CD14-positive monocyte (primary cell): ENCODE measurements at regions not wholly inside any gene's neighbourhood (a gene's known extent, or its start where the extent isn't known, plus 50 kb on each side); places are given as distances from the start of the nearest gene placed in this dataset.

Experiments
- DNase-seq, 3 donors: peaks; one replicate each; pipeline ENCODE4 v3.0.0-alpha.2; 2011 to 2022
- H2AFZ ChIP-seq: 2 replicates; pipeline ENCODE4 v1.6.0; 2012; ENCODE audit warnings: mild to moderate bottlenecking, low read depth, low read length, inconsistent platforms; ENCODE audit not compliant: insufficient read depth, poor library complexity, severe bottlenecking
- H3K27ac ChIP-seq, 2 donors: 1 replicate in 1 of 2; 2 replicates in 1 of 2; pipeline ENCODE4 v1.5.1; 2012 to 2013; ENCODE audit warnings: low read length in 2 of 2, control low read depth in 1 of 2, inconsistent platforms in 1 of 2, low read depth in 1 of 2, mild to moderate bottlenecking in 1 of 2
- H3K27me3 ChIP-seq, 2 donors: one replicate each; pipeline versions ENCODE4 v1.6.0 to v1.6.1; 2011 to 2013; ENCODE audit warnings: low read length in 2 of 2; ENCODE audit not compliant: control insufficient read depth in 2 of 2, insufficient read depth in 2 of 2
- H3K36me3 ChIP-seq, 2 donors: replicated peaks in 1 of 2; 1 replicate in 1 of 2; 2 replicates in 1 of 2; pipeline versions ENCODE4 v1.5.1 to v1.6.1; 2012 to 2013; ENCODE audit warnings: low read length in 2 of 2, control low read depth in 1 of 2, inconsistent platforms in 1 of 2, mild to moderate bottlenecking in 1 of 2; ENCODE audit not compliant: insufficient read depth in 2 of 2, control insufficient read depth in 1 of 2
- H3K4me1 ChIP-seq, 2 donors: 1 replicate in 1 of 2; 2 replicates in 1 of 2; pipeline versions ENCODE4 v1.5.1 to v1.6.1; 2012 to 2013; ENCODE audit warnings: low read length in 2 of 2, control low read depth in 1 of 2, inconsistent platforms in 1 of 2, mild to moderate bottlenecking in 1 of 2, moderate library complexity in 1 of 2; ENCODE audit not compliant: insufficient read depth in 2 of 2, control insufficient read depth in 1 of 2
- H3K4me2 ChIP-seq: replicated peaks from 2 replicates; pipeline ENCODE3; 2012; ENCODE audit warnings: low read length, moderate library complexity, mild to moderate bottlenecking; ENCODE audit not compliant: poor library complexity, severe bottlenecking; ENCODE audit errors: extremely low read depth
- H3K4me3 ChIP-seq, 3 experiments: fragments of 200-600 bp in 1 of 3; sonication (generic) in 1 of 3; replicated peaks in 1 of 3; 1 replicate in 2 of 3; 2 replicates in 1 of 3; pipeline ENCODE4 v1.5.1; 2011 to 2013; ENCODE audit warnings: low read length in 3 of 3, mild to moderate bottlenecking in 3 of 3, control low read depth in 2 of 3, low read depth in 2 of 3, inconsistent platforms in 1 of 3, moderate library complexity in 1 of 3
- H3K79me2 ChIP-seq: 2 replicates; pipeline ENCODE4 v1.6.0; 2012; ENCODE audit warnings: mild to moderate bottlenecking, control low read depth, inconsistent platforms, low read length, moderate library complexity; ENCODE audit not compliant: insufficient read depth
- H3K9ac ChIP-seq: 2 replicates; pipeline ENCODE4 v1.6.0; 2017; ENCODE audit warnings: low read length, mild to moderate bottlenecking; ENCODE audit not compliant: insufficient read depth, poor library complexity, severe bottlenecking
- H3K9me3 ChIP-seq, 2 donors: replicated peaks in 1 of 2; 1 replicate in 1 of 2; 2 replicates in 1 of 2; pipeline versions ENCODE4 v1.5.1 to v1.6.1; 2012 to 2013; ENCODE audit warnings: low read length in 2 of 2, control low read depth in 1 of 2; ENCODE audit not compliant: control insufficient read depth in 1 of 2, insufficient read depth in 1 of 2
- H4K20me1 ChIP-seq: 2 replicates; pipeline ENCODE4 v1.6.0; 2012; ENCODE audit warnings: mild to moderate bottlenecking, low read length, control low read depth, moderate library complexity; ENCODE audit not compliant: insufficient read depth
- H3K27ac Mint-ChIP-seq, 7 donors: one replicate each; pipeline ENCODE4 v1.8.0; 2020; ENCODE audit warnings: mild to moderate bottlenecking in 7 of 7, mixed read lengths in 7 of 7, moderate library complexity in 6 of 7, inconsistent platforms in 2 of 7
- H3K27me3 Mint-ChIP-seq, 3 donors: one replicate each; pipeline ENCODE4 v1.8.0; 2021 to 2022; ENCODE audit warnings: low read depth in 3 of 3, mild to moderate bottlenecking in 3 of 3, mixed read lengths in 3 of 3, moderate library complexity in 3 of 3, inconsistent platforms in 1 of 3
- H3K36me3 Mint-ChIP-seq, 2 donors: one replicate each; pipeline ENCODE4 v1.8.0; 2020; ENCODE audit warnings: mixed read lengths in 2 of 2, inconsistent platforms in 1 of 2, mild to moderate bottlenecking in 1 of 2
- H3K4me1 Mint-ChIP-seq: one replicate; pipeline ENCODE4 v1.8.0; 2020; ENCODE audit warnings: mild to moderate bottlenecking, mixed read lengths
- H3K4me3 Mint-ChIP-seq, 2 donors: one replicate each; pipeline ENCODE4 v1.8.0; 2020; ENCODE audit warnings: mild to moderate bottlenecking in 2 of 2, mixed read lengths in 2 of 2, moderate library complexity in 1 of 2
- H3K9me3 Mint-ChIP-seq, 7 donors: one replicate each; pipeline ENCODE4 v1.8.0; 2020 to 2022; ENCODE audit warnings: mixed read lengths in 7 of 7, mild to moderate bottlenecking in 6 of 7, moderate library complexity in 6 of 7, inconsistent platforms in 2 of 7
- WGBS: methylation state at CpG from one replicate; pipeline ENCODE4 v1.1.5; 2013; ENCODE audit warnings: missing lambda C conversion rate; ENCODE audit not compliant: insufficient coverage; 5-methylcytosine and 5-hydroxymethylcytosine counted together
- intact Hi-C, 2 donors: fragments of 100-400 bp; cut with micrococcal nuclease; formaldehyde crosslinking; loops; one replicate each; pipeline versions ENCODE4 v1.15.0 to v1.15.1; 2023
- TF ChIP-seq, protein P1 (sequence below): fragments of 200-600 bp; IDR thresholded peaks from one replicate; pipeline ENCODE4 v1.8.0; 2022; ENCODE audit warnings: antibody characterized with exemption, mild to moderate bottlenecking

DNA sequence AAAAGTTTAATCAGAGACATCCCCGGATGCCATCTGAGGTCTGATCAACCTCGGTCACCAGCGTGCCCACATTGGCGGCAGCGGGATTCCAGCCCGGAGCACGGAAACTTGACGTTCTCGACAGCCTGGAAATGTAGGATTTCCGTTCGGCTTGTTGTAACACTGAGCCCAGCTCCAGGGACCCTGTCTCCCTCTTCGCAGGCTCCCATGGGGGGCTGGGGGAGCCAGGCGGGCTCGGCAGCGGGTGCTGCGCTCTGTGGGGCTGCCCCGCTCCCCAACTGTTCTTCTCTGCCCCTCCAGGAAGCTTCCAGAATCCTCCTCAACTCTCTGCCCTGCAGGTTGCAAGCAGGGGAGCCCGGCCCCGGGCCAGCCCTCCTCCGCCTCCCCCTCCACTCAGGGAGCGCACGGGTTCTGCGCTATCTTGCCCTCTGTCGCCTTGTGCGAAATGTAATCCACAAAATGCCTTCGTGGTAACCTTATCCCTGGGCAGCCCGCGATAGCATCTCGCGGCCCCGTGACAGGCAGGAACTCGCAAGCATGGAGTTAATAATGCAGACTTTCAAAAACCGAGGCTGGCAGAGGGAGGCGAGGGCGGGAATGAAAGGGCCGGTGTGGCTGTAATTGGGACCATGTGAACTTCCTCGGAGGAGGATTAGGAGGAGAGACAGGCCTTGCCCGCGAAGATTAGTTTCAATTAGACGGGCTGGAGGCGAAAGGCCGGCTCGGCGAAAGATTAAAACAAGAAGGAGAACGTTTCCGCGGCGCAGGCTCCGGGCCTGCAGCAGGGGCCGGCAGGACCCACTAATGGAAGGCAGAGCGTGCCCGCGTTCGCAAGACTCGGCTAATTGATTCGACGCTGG is 53.9 kb upstream of the TTC34 start:
- Histone ChIP-seq H2AFZ (no peak overlapping the region), H3K4me3 (no peak overlapping the region), H3K9me3 (peaks cover 8 to 15% of the 10 kb centered on the region in 2 donors), H4K20me1 (no peaks in the 10 kb centered on the region), H3K4me1 (no peaks in the 10 kb centered on the region), H3K27ac (no peak overlapping the region), H3K9ac (no peak overlapping the region), H3K36me3 (no peaks in the 10 kb centered on the region), H3K27me3 (no peaks in the 10 kb centered on the region), H3K4me2 (no peak overlapping the region), H3K79me2 (no peaks in the 10 kb centered on the region)
- peaks cover 2 to 14% (median 6%) of the 10 kb centered on the region in 7 donors for H3K9me3 Mint-ChIP-seq
- no peak overlapping the region for H3K4me3 Mint-ChIP-seq
- H3K36me3 Mint-ChIP-seq: peaks cover 0 to 3% of the 10 kb centered on the region in 2 donors
- WGBS: 97% methylated on average over 56 of the region's 57 CpGs
- TF ChIP-seq, protein P1, sequence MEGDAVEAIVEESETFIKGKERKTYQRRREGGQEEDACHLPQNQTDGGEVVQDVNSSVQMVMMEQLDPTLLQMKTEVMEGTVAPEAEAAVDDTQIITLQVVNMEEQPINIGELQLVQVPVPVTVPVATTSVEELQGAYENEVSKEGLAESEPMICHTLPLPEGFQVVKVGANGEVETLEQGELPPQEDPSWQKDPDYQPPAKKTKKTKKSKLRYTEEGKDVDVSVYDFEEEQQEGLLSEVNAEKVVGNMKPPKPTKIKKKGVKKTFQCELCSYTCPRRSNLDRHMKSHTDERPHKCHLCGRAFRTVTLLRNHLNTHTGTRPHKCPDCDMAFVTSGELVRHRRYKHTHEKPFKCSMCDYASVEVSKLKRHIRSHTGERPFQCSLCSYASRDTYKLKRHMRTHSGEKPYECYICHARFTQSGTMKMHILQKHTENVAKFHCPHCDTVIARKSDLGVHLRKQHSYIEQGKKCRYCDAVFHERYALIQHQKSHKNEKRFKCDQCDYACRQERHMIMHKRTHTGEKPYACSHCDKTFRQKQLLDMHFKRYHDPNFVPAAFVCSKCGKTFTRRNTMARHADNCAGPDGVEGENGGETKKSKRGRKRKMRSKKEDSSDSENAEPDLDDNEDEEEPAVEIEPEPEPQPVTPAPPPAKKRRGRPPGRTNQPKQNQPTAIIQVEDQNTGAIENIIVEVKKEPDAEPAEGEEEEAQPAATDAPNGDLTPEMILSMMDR: no peak
- peaks cover 0 to 8% (median 5%) of the 10 kb centered on the region in 3 donors for H3K27me3 Mint-ChIP-seq
- no peak overlapping the region for H3K27ac Mint-ChIP-seq
- H3K4me1 Mint-ChIP-seq: no peaks in the 10 kb centered on the region
- intact Hi-C loops: no loop called here
- no peak for DNase-seq

DNA sequence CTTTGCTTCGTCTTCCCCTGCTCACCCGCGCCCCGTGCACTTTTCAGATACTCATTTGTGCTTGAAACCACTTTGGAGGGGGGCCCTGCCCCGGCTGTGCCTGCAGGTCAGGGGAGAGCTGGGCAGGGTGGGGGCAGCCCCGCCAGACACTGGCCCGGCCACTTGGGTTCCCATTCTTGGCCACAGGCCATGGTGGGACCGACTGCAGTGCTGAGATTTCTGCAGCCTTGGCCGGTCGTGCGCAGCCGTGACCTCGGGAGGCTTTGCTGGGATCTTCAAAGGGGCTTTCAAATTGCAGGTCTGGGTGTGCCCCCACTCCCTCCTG is 54.5 kb upstream of the TTC34 start:
- Histone ChIP-seq H3K4me3 (no peak overlapping the region), H3K27ac (no peak overlapping the region), H3K9me3 (peaks cover 8 to 15% of the 10 kb centered on the region in 2 donors), H3K4me2 (no peak overlapping the region), H2AFZ (no peak overlapping the region), H4K20me1 (no peaks in the 10 kb centered on the region), H3K4me1 (no peaks in the 10 kb centered on the region), H3K9ac (no peak overlapping the region), H3K79me2 (no peaks in the 10 kb centered on the region), H3K36me3 (no peaks in the 10 kb centered on the region), H3K27me3 (no peaks in the 10 kb centered on the region)
- 94% methylated on average over 13 of the region's 13 CpGs for WGBS
- H3K36me3 Mint-ChIP-seq: peaks cover 0 to 3% of the 10 kb centered on the region in 2 donors
- H3K4me1 Mint-ChIP-seq: no peaks in the 10 kb centered on the region
- H3K9me3 Mint-ChIP-seq: peaks cover 2 to 16% (median 6%) of the 10 kb centered on the region in 7 donors
- DNase-seq: no peak
- no peak overlapping the region for H3K4me3 Mint-ChIP-seq
- no peak overlapping the region for H3K27ac Mint-ChIP-seq
- peaks cover 0 to 8% (median 5%) of the 10 kb centered on the region in 3 donors for H3K27me3 Mint-ChIP-seq
- TF ChIP-seq, protein P1: no peak
- intact Hi-C loops: no loop called here
